Mononuclear cell (primary cell): ENCODE measurements at regions not wholly inside any gene's neighbourhood (a gene's known extent, or its start where the extent isn't known, plus 50 kb on each side); places are given as distances from the start of the nearest gene placed in this dataset.
"Not testable (repeated sequence)": the region's sequence is repeated elsewhere in the genome, so short reads cannot be mapped to it uniquely, and the experiment has no call there.

Experiments
- H3K27me3 ChIP-seq: 2 replicates; pipeline ENCODE4 v1.6.0; 2011; ENCODE audit warnings: low read length, control low read depth; ENCODE audit not compliant: insufficient read depth
- H3K4me1 ChIP-seq: 2 replicates; pipeline ENCODE4 v1.5.1; 2011; ENCODE audit warnings: mild to moderate bottlenecking, low read length, control low read depth; ENCODE audit not compliant: insufficient read depth
- H3K4me3 ChIP-seq: 2 replicates; pipeline ENCODE4 v1.5.1; 2011; ENCODE audit warnings: mild to moderate bottlenecking, low read length, moderate library complexity
- H3K9me3 ChIP-seq: 2 replicates; pipeline ENCODE4 v1.5.1; 2011; ENCODE audit warnings: low read depth, mild to moderate bottlenecking, control low read depth, low read length

- Histone ChIP-seq H3K4me3 (no peak overlapping the region), H3K9me3 (no peaks in the 10 kb centered on the region), H3K4me1 (no peaks in the 10 kb centered on the region), H3K27me3 (no peaks in the 10 kb centered on the region)
These were observed 289.1 kb downstream of the TFAP2B start for GRCh38 chr6:51107769-51108203.

DNA sequence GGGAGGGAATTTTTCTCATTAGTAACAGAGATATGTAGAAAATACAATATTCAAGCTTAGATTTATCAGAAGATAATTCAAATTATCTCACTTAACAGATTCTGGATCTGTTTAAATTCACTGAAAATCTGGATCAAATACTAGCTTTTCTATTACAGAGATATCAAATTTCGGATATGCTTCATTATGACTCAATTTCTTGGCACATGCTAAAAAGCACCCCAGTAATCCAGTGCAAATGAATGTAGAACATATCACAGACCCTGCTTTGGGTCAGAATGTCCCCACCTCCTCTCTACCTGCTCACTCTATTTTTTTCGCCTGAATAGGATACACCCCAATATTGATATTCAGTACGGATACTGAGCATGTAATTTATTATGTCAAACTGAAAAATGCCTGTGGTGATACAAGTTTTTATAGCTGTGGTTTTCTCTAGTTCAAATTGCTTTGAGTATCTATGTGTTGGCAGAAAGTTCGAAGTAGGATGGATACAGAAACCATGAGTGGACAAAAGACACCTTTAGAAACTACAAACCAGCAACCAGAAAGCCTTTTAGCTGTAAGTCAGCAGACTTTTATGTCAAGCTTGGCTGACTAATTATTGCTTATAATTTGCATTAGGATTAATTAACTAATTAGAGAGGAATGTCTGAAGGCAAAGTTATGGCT, 290.0 kb downstream of the TFAP2B start:
- Histone ChIP-seq H3K4me3 (no peak overlapping the region), H3K27me3 (no peaks in the 10 kb centered on the region), H3K9me3 (no peaks in the 10 kb centered on the region), H3K4me1 (no peaks in the 10 kb centered on the region)

DNA sequence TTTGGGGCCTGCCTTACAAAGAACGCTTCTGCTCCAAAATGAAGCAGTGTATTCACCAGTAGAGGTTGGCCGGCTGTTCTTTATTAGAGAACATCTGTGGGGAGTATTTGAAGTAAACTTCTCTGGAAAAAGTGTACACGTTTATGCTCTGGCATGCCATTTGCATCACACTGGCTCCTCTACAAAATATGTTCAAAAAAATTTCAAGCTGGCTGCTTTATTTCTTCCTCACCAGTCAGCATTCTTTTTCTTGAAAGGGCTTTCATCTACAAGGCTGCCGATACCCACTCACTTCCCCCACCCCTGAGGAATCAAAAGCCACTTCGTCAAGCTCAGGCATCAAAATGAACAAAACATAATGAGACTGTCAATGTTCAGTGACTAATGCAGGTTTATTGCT, 294.1 kb downstream of the TFAP2B start:
- Histone ChIP-seq H3K9me3 (no peaks in the 10 kb centered on the region), H3K4me3 (no peak overlapping the region), H3K4me1 (no peaks in the 10 kb centered on the region), H3K27me3 (no peaks in the 10 kb centered on the region)

DNA sequence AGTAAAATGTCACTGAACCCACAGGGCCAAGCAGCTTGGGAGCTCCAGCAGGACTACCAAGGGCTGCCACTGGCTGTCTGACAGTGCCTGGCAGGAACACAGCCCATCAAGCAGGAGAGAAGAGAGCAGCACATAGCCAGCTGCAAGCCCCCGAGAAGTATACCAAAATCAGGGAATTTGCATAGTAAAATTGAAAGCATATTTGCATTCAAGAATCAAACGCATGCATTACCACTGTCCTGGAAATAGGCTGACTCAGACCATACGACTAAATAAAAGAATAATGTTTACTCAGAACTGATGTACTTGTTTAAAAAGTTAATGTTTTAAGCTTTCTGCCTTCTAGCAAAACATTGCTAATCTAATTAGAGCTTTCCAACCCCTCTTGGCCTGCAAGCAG, 298.1 kb downstream of the TFAP2B start:
- H3K4me1 ChIP-seq, result no peaks in the 10 kb centered on the region
- no peaks in the 10 kb centered on the region for H3K27me3 ChIP-seq
- H3K9me3 ChIP-seq, result no peaks in the 10 kb centered on the region
- no peak overlapping the region for H3K4me3 ChIP-seq

- no peaks in the 10 kb centered on the region for H3K4me1 ChIP-seq
- H3K27me3 ChIP-seq, result no peaks in the 10 kb centered on the region
- H3K4me3 ChIP-seq, result no peak overlapping the region
- no peaks in the 10 kb centered on the region for H3K9me3 ChIP-seq
These were observed 300.1 kb downstream of the TFAP2B start for GRCh38 chr6:51118792-51119191.

DNA sequence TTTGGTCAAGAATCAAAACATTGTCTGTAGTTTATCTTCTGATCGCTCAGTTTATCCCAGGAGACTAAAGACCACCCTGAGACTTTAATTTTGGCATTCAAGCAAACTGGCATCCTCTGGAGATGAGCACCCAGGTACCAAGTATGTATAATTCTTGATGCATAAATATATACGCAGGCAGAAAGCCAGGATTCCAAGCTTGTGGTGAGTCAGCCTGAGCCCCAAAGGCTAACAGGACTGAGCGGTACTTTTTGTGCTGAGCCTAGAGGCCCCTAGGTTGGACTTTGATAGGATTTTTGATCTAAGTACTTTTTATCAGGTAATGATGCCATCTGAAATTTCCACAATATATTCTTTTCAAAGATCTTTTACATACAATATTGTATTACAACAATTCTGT, 301.3 kb downstream of the TFAP2B start:
- Histone ChIP-seq H3K27me3 (no peaks in the 10 kb centered on the region), H3K4me1 (no peaks in the 10 kb centered on the region), H3K4me3 (no peak overlapping the region), H3K9me3 (no peaks in the 10 kb centered on the region)

GRCh38 chr6:51121380-51121976, 302.8 kb downstream of the TFAP2B start:
- not testable (repeated sequence) for H3K27me3 ChIP-seq, H3K4me1 ChIP-seq

GRCh38 chr6:51129043-51129442, 310.4 kb downstream of the TFAP2B start:
- Histone ChIP-seq H3K4me3 (no peak overlapping the region), H3K4me1 (no peaks in the 10 kb centered on the region), H3K9me3 (no peaks in the 10 kb centered on the region), H3K27me3 (no peaks in the 10 kb centered on the region)

More at GRCh38 chr6:51121380-51121976, 302.8 kb downstream of the TFAP2B start:
- not testable (repeated sequence) for H3K9me3 ChIP-seq, H3K4me3 ChIP-seq

- H3K27me3 ChIP-seq, result no peaks in the 10 kb centered on the region
- no peaks in the 10 kb centered on the region for H3K9me3 ChIP-seq
- H3K4me1 ChIP-seq, result no peaks in the 10 kb centered on the region
- no peak overlapping the region for H3K4me3 ChIP-seq
These were observed 319.1 kb downstream of the TFAP2B start for GRCh38 chr6:51137777-51138176.

GRCh38 chr6:51139950-51140385, 321.3 kb downstream of the TFAP2B start:
- no peaks in the 10 kb centered on the region for H3K4me1 ChIP-seq
- no peaks in the 10 kb centered on the region for H3K27me3 ChIP-seq
- no peaks in the 10 kb centered on the region for H3K9me3 ChIP-seq
- no peak overlapping the region for H3K4me3 ChIP-seq

DNA sequence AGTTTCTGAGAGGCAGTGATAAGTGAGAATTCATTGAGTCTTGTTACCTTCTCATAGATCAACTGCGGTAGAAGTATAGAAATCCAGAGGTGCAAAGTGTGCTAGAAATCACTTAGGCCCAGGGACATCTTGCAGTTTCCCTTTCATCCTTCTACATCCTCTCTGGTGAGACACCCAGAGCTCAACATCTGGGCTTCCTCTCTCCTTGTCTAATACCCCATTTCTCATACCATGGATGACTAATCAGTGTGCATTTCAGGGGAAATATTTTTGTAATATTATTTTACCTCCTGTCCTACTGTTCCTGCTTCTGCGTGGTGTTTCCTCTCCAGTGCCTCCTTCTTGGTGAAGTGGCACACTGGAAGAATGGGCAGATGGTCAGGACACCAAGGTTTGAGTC, 322.4 kb downstream of the TFAP2B start:
- no peaks in the 10 kb centered on the region for H3K4me1 ChIP-seq
- no peak overlapping the region for H3K4me3 ChIP-seq
- no peaks in the 10 kb centered on the region for H3K9me3 ChIP-seq

DNA sequence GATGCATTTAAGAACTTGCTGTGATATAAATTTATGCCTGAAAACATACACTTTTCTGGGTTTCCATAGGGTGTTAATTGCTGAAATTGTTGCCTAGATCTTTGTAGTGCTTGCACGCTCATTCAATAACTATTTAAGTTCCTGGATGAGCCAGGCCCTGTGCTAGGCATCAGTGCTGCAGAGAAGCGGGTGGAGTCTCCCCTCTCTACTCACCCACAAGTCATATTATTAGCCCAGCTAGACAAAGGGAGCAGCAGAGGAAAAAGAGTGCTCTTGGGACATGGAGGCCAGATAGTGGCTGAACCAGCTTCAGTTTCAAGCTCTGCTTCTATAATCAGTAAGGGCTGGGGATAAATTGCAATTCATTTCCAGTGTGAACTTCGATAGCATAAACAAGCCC, 329.1 kb downstream of the TFAP2B start:
- Histone ChIP-seq H3K4me3 (no peak overlapping the region), H3K9me3 (no peaks in the 10 kb centered on the region), H3K4me1 (no peaks in the 10 kb centered on the region), H3K27me3 (no peaks in the 10 kb centered on the region)

More for the DNA sequence above, 322.4 kb downstream of the TFAP2B start:
- H3K27me3 ChIP-seq, result no peaks in the 10 kb centered on the region

DNA sequence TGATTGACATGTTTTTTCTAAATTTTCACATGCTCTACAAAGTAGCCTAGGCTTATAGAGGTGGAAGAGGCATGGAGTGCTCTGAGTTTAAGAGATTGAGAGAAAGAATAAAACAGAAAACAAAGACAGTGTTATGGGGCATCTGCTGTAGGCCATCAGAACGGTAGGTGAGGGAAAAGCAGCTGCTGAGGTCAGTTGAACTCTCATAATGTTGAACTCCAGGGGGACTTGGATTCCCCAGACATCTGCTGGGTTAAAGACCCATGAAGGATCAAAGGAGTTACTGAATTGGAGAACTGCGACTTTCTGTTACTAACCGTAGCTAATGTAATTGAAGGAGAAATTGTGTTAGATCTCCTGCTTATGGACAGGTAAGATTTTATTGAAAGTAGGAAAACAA, 333.9 kb downstream of the TFAP2B start:
- H3K27me3 ChIP-seq, result no peaks in the 10 kb centered on the region
- H3K9me3 ChIP-seq, result no peaks in the 10 kb centered on the region
- no peaks in the 10 kb centered on the region for H3K4me1 ChIP-seq
- no peak overlapping the region for H3K4me3 ChIP-seq

DNA sequence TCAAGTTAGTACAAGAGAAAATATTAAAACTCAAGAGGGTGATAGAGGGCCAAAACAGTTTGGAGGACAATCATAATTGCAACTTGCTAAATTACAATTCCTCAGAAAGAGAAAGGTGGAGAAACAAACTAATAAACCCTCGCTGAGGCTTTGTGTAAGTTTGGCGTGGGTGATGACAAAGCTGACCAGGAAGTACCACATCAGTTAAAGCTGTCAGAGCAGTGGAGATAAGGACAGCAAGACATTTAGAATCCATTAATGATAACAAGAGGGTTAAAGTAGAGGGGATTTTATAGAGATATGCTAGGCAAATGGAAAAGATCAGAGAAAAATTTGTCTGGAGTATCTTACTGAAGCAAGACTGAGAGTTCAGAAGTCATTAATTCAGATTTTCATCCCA, 334.4 kb downstream of the TFAP2B start:
- H3K9me3 ChIP-seq, result no peaks in the 10 kb centered on the region
- no peaks in the 10 kb centered on the region for H3K27me3 ChIP-seq
- no peak overlapping the region for H3K4me3 ChIP-seq
- H3K4me1 ChIP-seq, result no peaks in the 10 kb centered on the region

- H3K4me3 ChIP-seq, H3K4me1 ChIP-seq, H3K27me3 ChIP-seq, H3K9me3 ChIP-seq: not testable (repeated sequence)
These were observed 336.3 kb downstream of the TFAP2B start for GRCh38 chr6:51154925-51155324.

DNA sequence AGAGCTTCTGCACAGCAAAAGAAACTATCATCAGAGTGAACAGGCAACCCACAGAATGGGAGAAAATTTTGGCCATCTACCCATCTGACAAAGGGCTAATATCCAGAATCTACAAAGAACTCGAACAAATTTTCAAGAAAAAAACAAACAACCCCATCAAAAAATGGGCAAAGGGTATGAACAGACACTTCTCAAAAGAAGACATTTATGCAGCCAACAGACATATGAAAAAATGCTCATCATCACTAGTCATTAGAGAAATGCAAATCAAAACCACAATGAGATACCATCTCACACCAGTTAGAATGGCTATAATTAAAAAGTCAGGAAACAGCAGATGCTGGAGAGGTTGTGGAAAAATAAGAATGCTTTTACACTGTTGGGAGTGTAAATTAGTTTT, 340.6 kb downstream of the TFAP2B start:
- H3K9me3 ChIP-seq, H3K27me3 ChIP-seq, H3K4me1 ChIP-seq, H3K4me3 ChIP-seq: not testable (repeated sequence)
